Breast epithelium (tissue), 3 donors: ENCODE measurements at regions not wholly inside any gene's neighbourhood (a gene's known extent, or its start where the extent isn't known, plus 50 kb on each side); places are given as distances from the start of the nearest gene placed in this dataset.

Experiments
- POLR2AphosphoS5 ChIP-seq, 3 donors: sonication (generic); formaldehyde crosslinking; IDR thresholded peaks; one replicate each; pipeline ENCODE4 v1.6.1; 2017; ENCODE audit warnings: antibody characterized with exemption in 3 of 3
- TF ChIP-seq, protein P1 (sequence below), 3 donors: fragments of 450-650 bp; IDR thresholded peaks; one replicate each; pipeline ENCODE4 v1.5.1; 2016 to 2017; ENCODE audit warnings: antibody characterized with exemption in 3 of 3, mild to moderate bottlenecking in 3 of 3, moderate library complexity in 3 of 3

DNA sequence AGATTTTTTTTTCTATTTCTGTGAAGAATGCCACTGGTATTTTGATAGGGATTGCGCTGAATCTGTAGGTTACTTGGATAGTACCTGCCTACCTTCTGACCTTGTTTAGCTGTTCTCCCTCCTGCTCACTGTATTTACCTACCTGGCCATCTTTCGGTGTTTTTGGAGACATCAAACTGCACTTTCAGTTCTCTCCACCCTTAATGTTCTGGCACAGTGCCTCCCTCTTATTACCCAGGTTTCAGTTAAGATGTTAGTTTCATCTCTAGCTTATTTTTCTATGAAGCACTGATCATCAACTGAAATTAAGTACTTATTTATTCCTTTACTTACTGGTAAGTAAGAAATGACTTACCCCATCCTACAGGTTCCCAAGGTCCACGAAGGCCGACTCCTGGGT lies 74.4 kb upstream of the KLHL25 start:
- TF ChIP-seq, protein P1, sequence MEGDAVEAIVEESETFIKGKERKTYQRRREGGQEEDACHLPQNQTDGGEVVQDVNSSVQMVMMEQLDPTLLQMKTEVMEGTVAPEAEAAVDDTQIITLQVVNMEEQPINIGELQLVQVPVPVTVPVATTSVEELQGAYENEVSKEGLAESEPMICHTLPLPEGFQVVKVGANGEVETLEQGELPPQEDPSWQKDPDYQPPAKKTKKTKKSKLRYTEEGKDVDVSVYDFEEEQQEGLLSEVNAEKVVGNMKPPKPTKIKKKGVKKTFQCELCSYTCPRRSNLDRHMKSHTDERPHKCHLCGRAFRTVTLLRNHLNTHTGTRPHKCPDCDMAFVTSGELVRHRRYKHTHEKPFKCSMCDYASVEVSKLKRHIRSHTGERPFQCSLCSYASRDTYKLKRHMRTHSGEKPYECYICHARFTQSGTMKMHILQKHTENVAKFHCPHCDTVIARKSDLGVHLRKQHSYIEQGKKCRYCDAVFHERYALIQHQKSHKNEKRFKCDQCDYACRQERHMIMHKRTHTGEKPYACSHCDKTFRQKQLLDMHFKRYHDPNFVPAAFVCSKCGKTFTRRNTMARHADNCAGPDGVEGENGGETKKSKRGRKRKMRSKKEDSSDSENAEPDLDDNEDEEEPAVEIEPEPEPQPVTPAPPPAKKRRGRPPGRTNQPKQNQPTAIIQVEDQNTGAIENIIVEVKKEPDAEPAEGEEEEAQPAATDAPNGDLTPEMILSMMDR (IDR thresholded peaks at IDR 0.05): no peak
- no peak for TF ChIP-seq POLR2AphosphoS5 (IDR thresholded peaks at IDR 0.05)
